ENCODE measurements at regions not wholly inside any gene's neighbourhood (a gene's known extent, or its start where the extent isn't known, plus 50 kb on each side); places are given as distances from the start of the nearest gene placed in this dataset.

DNA sequence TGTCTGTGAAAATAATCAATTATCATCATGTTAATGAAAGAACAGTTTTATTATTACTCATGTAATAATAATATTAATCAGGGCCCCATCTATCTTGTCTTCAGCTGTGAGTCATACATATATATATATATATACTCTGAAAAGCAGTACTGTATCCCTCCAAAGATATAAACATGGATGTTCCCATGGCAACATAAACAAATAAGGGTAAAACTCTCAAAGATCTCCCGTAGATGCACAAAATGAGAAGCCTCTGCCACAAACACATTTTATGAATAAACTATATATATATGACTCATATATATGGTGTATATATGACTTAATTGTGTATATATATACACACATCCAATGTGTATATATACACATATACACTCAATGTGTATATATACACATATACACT, 163.8 kb upstream of the ARHGEF26 start:
- no TSS peak for BruUV-seq (replicated peaks)
- CTCF ChIA-PET: no interaction called here
- no peak overlapping the region for H3K27ac Mint-ChIP-seq (ENCODE audit: unreplicated experiment)

DNA sequence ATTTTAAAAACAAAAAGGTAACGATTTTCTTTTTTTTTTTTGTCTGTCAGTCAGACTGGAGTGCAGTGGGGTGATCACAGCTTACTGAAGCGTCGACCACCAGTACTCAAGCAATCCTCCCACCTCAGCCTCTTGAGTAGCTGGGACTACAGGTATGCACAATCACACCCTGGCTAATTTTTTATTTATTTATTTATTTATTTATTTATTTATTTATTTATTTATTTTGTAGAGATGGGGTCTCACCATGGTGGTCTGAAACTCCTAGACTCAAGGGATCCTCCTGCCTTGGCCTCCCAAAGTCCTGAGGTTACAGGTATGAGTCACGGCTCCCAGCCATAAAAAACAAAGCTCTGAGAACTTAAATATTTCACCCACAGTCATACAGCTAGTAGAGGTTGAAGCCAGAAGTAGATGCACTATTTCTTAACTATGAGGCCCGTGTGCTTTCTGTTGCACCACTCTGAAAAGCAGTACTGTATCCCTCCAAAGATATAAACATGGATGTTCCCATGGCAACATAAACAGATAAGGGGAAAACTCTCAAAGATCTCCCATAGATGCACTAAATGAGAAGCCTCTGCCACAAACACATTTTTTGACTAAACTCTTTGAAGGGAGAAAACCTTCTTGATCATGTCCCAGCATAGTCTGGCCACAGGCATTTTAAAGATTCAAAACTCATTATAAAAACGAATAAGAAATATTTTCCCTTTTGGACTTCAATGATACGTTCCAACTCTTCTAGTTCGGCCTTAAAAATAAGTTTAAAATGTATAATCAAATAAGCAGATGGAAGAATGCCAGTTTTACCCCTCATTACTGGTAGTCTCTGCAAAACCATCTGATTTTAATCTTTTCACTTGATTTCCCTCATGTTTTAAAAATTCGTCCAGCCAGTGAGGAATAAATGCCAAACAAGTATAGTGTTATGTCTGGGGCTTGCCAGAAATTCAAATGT, 162.3 kb upstream of the ARHGEF26 start:
- Mint-ChIP-seq H3K9me3 (ENCODE audit: unreplicated experiment) (no peaks in the 10 kb centered on the region), H3K4me3 (ENCODE audit: unreplicated experiment) (no peak overlapping the region), H3K27me3 (ENCODE audit: insufficient read depth, unreplicated experiment) (peaks cover 2% of the 10 kb centered on the region), H3K27ac (ENCODE audit: unreplicated experiment) (no peak overlapping the region), H3K4me1 (ENCODE audit: low read depth, unreplicated experiment) (no peaks in the 10 kb centered on the region), H3K36me3 (ENCODE audit: insufficient read depth, unreplicated experiment) (no peaks in the 10 kb centered on the region)
- DNase-seq: no peak
- POLR2A ChIA-PET: no interaction called here
- no TSS peak for BruUV-seq (replicated peaks)
- Histone ChIP-seq H3K9me3 (no peaks in the 10 kb centered on the region), H3K4me3 (ENCODE audit: low read depth, low read length) (no peak overlapping the region), H3K36me3 (ENCODE audit: control insufficient read depth, insufficient read depth, low read length) (no peaks in the 10 kb centered on the region), H3K4me1 (no peaks in the 10 kb centered on the region), H3K27me3 (replicated peaks; ENCODE audit: control insufficient read depth, insufficient read depth, low read length) (no peaks in the 10 kb centered on the region)
- TF ChIP-seq, protein P1, sequence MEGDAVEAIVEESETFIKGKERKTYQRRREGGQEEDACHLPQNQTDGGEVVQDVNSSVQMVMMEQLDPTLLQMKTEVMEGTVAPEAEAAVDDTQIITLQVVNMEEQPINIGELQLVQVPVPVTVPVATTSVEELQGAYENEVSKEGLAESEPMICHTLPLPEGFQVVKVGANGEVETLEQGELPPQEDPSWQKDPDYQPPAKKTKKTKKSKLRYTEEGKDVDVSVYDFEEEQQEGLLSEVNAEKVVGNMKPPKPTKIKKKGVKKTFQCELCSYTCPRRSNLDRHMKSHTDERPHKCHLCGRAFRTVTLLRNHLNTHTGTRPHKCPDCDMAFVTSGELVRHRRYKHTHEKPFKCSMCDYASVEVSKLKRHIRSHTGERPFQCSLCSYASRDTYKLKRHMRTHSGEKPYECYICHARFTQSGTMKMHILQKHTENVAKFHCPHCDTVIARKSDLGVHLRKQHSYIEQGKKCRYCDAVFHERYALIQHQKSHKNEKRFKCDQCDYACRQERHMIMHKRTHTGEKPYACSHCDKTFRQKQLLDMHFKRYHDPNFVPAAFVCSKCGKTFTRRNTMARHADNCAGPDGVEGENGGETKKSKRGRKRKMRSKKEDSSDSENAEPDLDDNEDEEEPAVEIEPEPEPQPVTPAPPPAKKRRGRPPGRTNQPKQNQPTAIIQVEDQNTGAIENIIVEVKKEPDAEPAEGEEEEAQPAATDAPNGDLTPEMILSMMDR (IDR thresholded peaks at IDR 0.05; ENCODE audit: insufficient read depth in 1 of 2, low read depth in 1 of 2, low read length in 1 of 2, severe bottlenecking in 1 of 2, unreplicated experiment in 1 of 2): no peak
- CTCF ChIA-PET: no interaction called here
- intact Hi-C loops (cut with micrococcal nuclease; ENCODE audit: unreplicated experiment): no loop called here

More for the DNA sequence above, 163.8 kb upstream of the ARHGEF26 start:
- peaks cover 2% of the 10 kb centered on the region for H3K27me3 Mint-ChIP-seq (ENCODE audit: insufficient read depth, unreplicated experiment)
- no peak overlapping the region for H3K4me3 Mint-ChIP-seq (ENCODE audit: unreplicated experiment)
- Histone ChIP-seq H3K9me3 (no peaks in the 10 kb centered on the region), H3K4me3 (ENCODE audit: low read depth, low read length) (no peak overlapping the region), H3K36me3 (ENCODE audit: control insufficient read depth, insufficient read depth, low read length) (no peaks in the 10 kb centered on the region), H3K4me1 (no peaks in the 10 kb centered on the region), H3K27me3 (replicated peaks; ENCODE audit: control insufficient read depth, insufficient read depth, low read length) (no peaks in the 10 kb centered on the region)
- no peaks in the 10 kb centered on the region for H3K9me3 Mint-ChIP-seq (ENCODE audit: unreplicated experiment)
- POLR2A ChIA-PET: no interaction called here
- intact Hi-C loops (cut with micrococcal nuclease; ENCODE audit: unreplicated experiment): no loop called here
- no peaks in the 10 kb centered on the region for H3K36me3 Mint-ChIP-seq (ENCODE audit: insufficient read depth, unreplicated experiment)
- TF ChIP-seq, protein P1 (IDR thresholded peaks at IDR 0.05; ENCODE audit: insufficient read depth in 1 of 2, low read depth in 1 of 2, low read length in 1 of 2, severe bottlenecking in 1 of 2, unreplicated experiment in 1 of 2): no peak
- H3K4me1 Mint-ChIP-seq (ENCODE audit: low read depth, unreplicated experiment): no peaks in the 10 kb centered on the region
- no peak for DNase-seq

DNA sequence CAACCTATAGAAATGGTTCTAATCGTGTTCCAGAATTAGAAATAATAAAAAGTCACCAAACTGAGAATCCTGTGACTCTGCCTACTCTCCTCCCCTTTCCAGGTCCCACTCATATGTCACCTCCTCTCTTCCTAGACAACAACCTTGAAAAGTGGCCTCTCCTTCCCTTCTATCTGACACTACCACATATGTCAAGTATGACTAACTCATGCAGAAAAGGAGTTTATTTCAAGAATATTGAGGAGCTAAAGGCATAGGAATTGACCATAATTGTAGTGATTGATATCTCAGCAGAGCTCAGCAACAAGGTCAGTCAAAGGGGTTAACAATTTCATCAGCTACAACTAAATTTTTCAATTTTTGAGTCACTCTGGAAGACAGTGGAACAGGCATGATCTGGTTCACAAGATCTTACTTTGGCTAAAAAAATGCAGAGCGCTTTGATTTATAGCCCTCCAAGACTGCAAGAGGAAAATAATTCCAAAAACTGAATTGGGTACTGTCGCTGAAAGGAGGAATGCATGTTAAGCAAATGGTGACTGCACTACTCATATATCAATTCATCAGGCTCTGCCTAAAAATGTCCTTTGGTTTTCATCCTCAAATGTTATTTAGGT, 160.6 kb upstream of the ARHGEF26 start:
- BruUV-seq (replicated peaks): no TSS peak
- CTCF ChIA-PET: no interaction called here
- H3K27me3 ChIP-seq (replicated peaks; ENCODE audit: control insufficient read depth, insufficient read depth, low read length): no peaks in the 10 kb centered on the region
- no peak overlapping the region for H3K4me3 ChIP-seq (ENCODE audit: low read depth, low read length)
- no peaks in the 10 kb centered on the region for H3K4me1 ChIP-seq
- DNase-seq: no peak
- H3K9me3 ChIP-seq: no peaks in the 10 kb centered on the region
- intact Hi-C loops (cut with micrococcal nuclease; ENCODE audit: unreplicated experiment): no loop called here
- Mint-ChIP-seq H3K9me3 (ENCODE audit: unreplicated experiment) (no peaks in the 10 kb centered on the region), H3K4me3 (ENCODE audit: unreplicated experiment) (no peak overlapping the region), H3K4me1 (ENCODE audit: low read depth, unreplicated experiment) (no peaks in the 10 kb centered on the region), H3K27me3 (ENCODE audit: insufficient read depth, unreplicated experiment) (peaks cover 2% of the 10 kb centered on the region), H3K36me3 (ENCODE audit: insufficient read depth, unreplicated experiment) (no peaks in the 10 kb centered on the region), H3K27ac (ENCODE audit: unreplicated experiment) (no peak overlapping the region)
- TF ChIP-seq, protein P1 (IDR thresholded peaks at IDR 0.05; ENCODE audit: insufficient read depth in 1 of 2, low read depth in 1 of 2, low read length in 1 of 2, severe bottlenecking in 1 of 2, unreplicated experiment in 1 of 2): no peak
- no peaks in the 10 kb centered on the region for H3K36me3 ChIP-seq (ENCODE audit: control insufficient read depth, insufficient read depth, low read length)
- POLR2A ChIA-PET: no interaction called here

Measured in Caco-2 (cell line).